ENCODE measurements at regions not wholly inside any gene's neighbourhood (a gene's known extent, or its start where the extent isn't known, plus 50 kb on each side); places are given as distances from the start of the nearest gene placed in this dataset.

DNA sequence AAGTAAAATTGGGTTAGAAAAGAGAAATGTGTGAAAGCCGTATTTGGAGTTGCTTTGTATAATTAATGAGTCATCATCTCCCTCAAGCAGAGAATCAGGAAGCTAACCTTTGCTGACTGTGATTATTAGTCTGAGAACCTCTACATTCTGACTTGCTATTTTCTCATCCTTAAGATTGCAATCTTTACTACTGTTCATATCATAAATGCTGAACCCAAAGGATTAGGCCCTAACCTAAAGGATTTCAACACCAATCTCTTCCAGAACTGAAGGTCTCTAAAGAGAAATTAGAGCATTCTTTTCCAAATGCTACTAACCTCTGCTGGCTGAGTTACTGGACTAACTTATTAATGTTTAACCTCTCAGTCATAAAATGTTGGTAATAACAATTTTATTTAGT, 538.1 kb upstream of the MEF2C start:
- WGBS = 9% methylated on average over 1 of the region's 1 CpG
- H3K4me3 ChIP-seq = no peak overlapping the region
- DNase-seq (ENCODE audit: low spot score in 2 of 2) = no peak
- H3K4me1 ChIP-seq = peaks cover 9% of the 10 kb centered on the region
- H3K9me3 ChIP-seq = no peaks in the 10 kb centered on the region
- no peaks in the 10 kb centered on the region for H3K36me3 ChIP-seq
- TF ChIP-seq POLR2A (IDR thresholded peaks at IDR 0.05) (no peak), POLR2AphosphoS5 (IDR thresholded peaks at IDR 0.05) (no peak), EP300 (IDR thresholded peaks at IDR 0.05) (no peak)
- TF ChIP-seq, protein P1, sequence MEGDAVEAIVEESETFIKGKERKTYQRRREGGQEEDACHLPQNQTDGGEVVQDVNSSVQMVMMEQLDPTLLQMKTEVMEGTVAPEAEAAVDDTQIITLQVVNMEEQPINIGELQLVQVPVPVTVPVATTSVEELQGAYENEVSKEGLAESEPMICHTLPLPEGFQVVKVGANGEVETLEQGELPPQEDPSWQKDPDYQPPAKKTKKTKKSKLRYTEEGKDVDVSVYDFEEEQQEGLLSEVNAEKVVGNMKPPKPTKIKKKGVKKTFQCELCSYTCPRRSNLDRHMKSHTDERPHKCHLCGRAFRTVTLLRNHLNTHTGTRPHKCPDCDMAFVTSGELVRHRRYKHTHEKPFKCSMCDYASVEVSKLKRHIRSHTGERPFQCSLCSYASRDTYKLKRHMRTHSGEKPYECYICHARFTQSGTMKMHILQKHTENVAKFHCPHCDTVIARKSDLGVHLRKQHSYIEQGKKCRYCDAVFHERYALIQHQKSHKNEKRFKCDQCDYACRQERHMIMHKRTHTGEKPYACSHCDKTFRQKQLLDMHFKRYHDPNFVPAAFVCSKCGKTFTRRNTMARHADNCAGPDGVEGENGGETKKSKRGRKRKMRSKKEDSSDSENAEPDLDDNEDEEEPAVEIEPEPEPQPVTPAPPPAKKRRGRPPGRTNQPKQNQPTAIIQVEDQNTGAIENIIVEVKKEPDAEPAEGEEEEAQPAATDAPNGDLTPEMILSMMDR (IDR thresholded peaks at IDR 0.05) = no peak
- H3K27me3 ChIP-seq = no peaks in the 10 kb centered on the region
- no peak overlapping the region for H3K27ac ChIP-seq

DNA sequence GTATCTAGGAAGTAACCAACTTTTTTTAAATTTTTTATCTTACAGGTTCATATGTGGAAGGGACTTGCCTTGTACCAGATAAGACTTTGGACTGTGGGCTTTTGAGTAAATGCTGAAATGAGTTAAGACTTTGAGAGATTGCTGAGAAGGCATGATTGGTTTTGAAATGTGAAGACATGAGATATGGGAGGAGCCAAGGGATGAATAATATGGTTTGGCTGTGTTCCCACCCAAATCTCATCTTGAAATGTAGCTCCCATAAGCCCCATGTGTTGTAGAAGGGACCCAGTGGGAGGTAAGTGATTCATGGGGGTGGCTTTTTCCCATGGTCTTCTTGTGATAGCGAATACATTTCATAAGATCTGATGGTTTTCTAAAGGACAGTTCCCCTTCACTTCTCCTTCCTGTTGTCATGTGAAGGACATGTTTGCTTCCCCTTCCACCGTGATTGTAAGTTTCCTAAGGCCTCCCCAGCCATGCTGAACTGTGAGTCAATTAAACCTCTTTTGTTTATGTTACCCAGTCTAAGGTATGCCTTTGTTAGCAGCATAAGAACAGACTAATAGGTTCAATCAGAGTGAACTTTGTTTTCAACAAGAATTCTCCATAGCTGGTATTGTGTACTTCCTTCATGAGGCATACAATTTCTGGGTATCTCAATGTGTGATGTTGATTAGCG, 535.6 kb upstream of the MEF2C start:
- WGBS = 88% methylated on average over 3 of the region's 3 CpGs
- DNase-seq (ENCODE audit: low spot score in 2 of 2) = no peak
- H3K4me3 ChIP-seq = no peak overlapping the region
- H3K27ac ChIP-seq = no peak overlapping the region
- H3K4me1 ChIP-seq = peaks cover 9% of the 10 kb centered on the region
- no peaks in the 10 kb centered on the region for H3K27me3 ChIP-seq
- no peaks in the 10 kb centered on the region for H3K9me3 ChIP-seq
- TF ChIP-seq EP300 (IDR thresholded peaks at IDR 0.05) (no peak), POLR2AphosphoS5 (IDR thresholded peaks at IDR 0.05) (no peak), POLR2A (IDR thresholded peaks at IDR 0.05) (no peak)
- TF ChIP-seq, protein P1 (IDR thresholded peaks at IDR 0.05) = no peak
- no peaks in the 10 kb centered on the region for H3K36me3 ChIP-seq

DNA sequence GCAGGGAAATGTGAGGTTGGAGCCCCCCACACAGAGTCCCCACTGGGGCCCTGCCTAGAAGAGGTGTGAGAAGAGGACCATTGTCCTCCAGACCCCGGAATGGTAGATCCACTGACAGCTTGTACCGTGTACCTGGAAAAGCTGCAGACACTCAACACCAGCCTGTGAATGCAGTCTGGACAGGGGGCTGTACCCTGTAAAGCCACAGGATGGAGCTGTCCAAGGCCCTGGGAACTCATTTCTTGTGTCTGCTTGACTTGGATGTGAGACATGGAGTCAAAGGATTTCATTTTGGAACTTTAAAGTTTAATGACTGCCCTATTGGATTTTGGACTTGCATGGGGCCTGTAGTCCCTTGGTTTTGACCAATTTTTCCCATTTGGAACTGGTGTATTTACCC, 535.0 kb upstream of the MEF2C start:
- WGBS = 100% methylated on average over 2 of the region's 2 CpGs

DNA sequence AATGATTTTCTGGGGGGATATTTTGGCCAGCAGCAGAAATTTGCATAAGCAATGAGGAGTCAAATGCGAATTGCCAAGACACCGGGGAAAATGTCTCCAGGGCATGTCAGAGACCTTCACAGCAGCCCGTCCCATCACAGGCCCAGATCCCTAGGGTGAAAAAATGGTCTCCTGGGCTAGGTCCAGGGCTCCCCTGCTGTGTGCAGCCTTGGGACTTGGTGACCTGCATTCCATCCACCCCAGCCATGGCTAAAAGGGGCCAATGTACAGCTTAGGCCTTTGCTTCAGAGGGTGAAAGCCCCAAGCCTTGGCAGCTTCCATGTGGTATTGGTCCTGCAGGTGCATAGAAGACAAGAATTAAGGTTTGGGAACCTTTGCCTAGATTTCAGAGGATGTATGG, 534.5 kb upstream of the MEF2C start:
- Histone ChIP-seq H3K36me3 (no peaks in the 10 kb centered on the region), H3K27ac (no peak overlapping the region), H3K4me3 (no peak overlapping the region), H3K4me1 (peaks cover 9% of the 10 kb centered on the region), H3K9me3 (no peaks in the 10 kb centered on the region), H3K27me3 (no peaks in the 10 kb centered on the region)
- DNase-seq (ENCODE audit: low spot score in 2 of 2) = no peak
- 98% methylated on average over 3 of the region's 3 CpGs for WGBS
- TF ChIP-seq EP300 (IDR thresholded peaks at IDR 0.05) = no peak
- TF ChIP-seq, protein P1 (IDR thresholded peaks at IDR 0.05) = no peak
- TF ChIP-seq POLR2AphosphoS5 (IDR thresholded peaks at IDR 0.05) = no peak
- no peak for TF ChIP-seq POLR2A (IDR thresholded peaks at IDR 0.05)

More for the DNA sequence above, 535.0 kb upstream of the MEF2C start:
- Histone ChIP-seq H3K9me3 (no peaks in the 10 kb centered on the region), H3K27ac (no peak overlapping the region), H3K4me3 (no peak overlapping the region), H3K4me1 (peaks cover 9% of the 10 kb centered on the region), H3K36me3 (no peaks in the 10 kb centered on the region), H3K27me3 (no peaks in the 10 kb centered on the region)
- no peak for TF ChIP-seq POLR2A (IDR thresholded peaks at IDR 0.05)
- TF ChIP-seq EP300 (IDR thresholded peaks at IDR 0.05) = no peak
- TF ChIP-seq POLR2AphosphoS5 (IDR thresholded peaks at IDR 0.05) = no peak
- TF ChIP-seq, protein P1 (IDR thresholded peaks at IDR 0.05) = no peak
- no peak for DNase-seq (ENCODE audit: low spot score in 2 of 2)

DNA sequence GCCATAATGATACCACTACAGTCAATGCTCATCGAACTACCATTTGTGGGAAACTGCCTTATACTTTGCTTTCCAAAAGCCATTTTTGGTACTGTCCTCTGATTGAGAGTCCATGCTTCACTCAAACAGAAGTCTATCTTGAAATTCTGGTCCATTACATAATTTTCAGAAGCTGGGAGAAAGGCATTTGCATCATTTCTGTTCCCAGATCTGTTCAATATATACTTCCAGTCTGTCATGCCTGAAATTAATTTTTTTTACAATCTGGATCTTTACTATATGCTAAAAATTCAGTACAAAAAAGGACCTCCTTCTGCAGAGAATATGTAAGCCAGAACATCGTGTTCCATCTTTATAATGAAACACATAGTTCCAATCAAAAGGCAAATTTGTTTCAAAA, 528.9 kb upstream of the MEF2C start:
- WGBS = 85% methylated on average over 2 of the region's 2 CpGs
- Histone ChIP-seq H3K4me1 (no peaks in the 10 kb centered on the region), H3K27ac (no peak overlapping the region), H3K36me3 (no peaks in the 10 kb centered on the region), H3K27me3 (no peaks in the 10 kb centered on the region), H3K9me3 (no peaks in the 10 kb centered on the region), H3K4me3 (no peak overlapping the region)
- no peak for DNase-seq (ENCODE audit: low spot score in 2 of 2)
- no peak for TF ChIP-seq POLR2AphosphoS5 (IDR thresholded peaks at IDR 0.05)
- no peak for TF ChIP-seq EP300 (IDR thresholded peaks at IDR 0.05)
- TF ChIP-seq, protein P1 (IDR thresholded peaks at IDR 0.05) = no peak
- TF ChIP-seq POLR2A (IDR thresholded peaks at IDR 0.05) = no peak
